ENCODE measurements at regions not wholly inside any gene's neighbourhood (a gene's known extent, or its start where the extent isn't known, plus 50 kb on each side); places are given as distances from the start of the nearest gene placed in this dataset.

- DNase-seq (ENCODE audit: low spot score) (no peak), ATAC-seq (no peak), FAIRE-seq (no peak)
- CTCF ChIA-PET (ENCODE audit: low intra/inter-chr PET ratio, low total read pairs) = no interaction called here
- H3K9ac ChIP-seq (ENCODE audit: insufficient read depth, low read depth, low read length) = no peak overlapping the region
- intact Hi-C loops (cut with micrococcal nuclease; ENCODE audit: unreplicated experiment) (no loop called here), in situ Hi-C loops (cut with HindIII; ENCODE audit: extremely low pct_ligation_motif_present, low pct_unique_long_range_greater_than_20kb) (no loop called here)
- no peaks in the 10 kb centered on the region for H3K36me3 ChIP-seq (replicated peaks in 1 of 2; ENCODE audit: control insufficient read depth in 1 of 2, insufficient read depth in 2 of 2, low read length in 2 of 2)
- TF ChIP-seq NFIB (CRISPR knock-in tag; IDR thresholded peaks at IDR 0.05; ENCODE audit: borderline replicate concordance) = no peak
- no peak for TF ChIP-seq RXRB (CRISPR knock-in tag; IDR thresholded peaks at IDR 0.05; ENCODE audit: borderline replicate concordance)
- no peak for TF ChIP-seq NFE2L1 (CRISPR knock-in tag; IDR thresholded peaks at IDR 0.05; ENCODE audit: borderline replicate concordance)
- no peak for TF ChIP-seq ETV6 (CRISPR knock-in tag; conservative IDR thresholded peaks at IDR 0.05)
- TF ChIP-seq PCBP1 (IDR thresholded peaks at IDR 0.05; ENCODE audit: borderline replicate concordance, low read depth, low read length) = no peak
- no peak for TF ChIP-seq GPBP1L1 (CRISPR knock-in tag; IDR thresholded peaks at IDR 0.05)
- no peak for TF ChIP-seq ZNF432 (CRISPR knock-in tag; IDR thresholded peaks at IDR 0.05; ENCODE audit: borderline replicate concordance)
- no peak for TF ChIP-seq ZBTB4 (CRISPR knock-in tag; IDR thresholded peaks at IDR 0.05; ENCODE audit: borderline replicate concordance)
- TF ChIP-seq SMARCC2 (IDR thresholded peaks at IDR 0.05) = no peak
- no peak for TF ChIP-seq MAZ (IDR thresholded peaks at IDR 0.05; ENCODE audit: borderline replicate concordance, low read depth, low read length)
- TF ChIP-seq MAZ (CRISPR knock-in tag; IDR thresholded peaks at IDR 0.05; ENCODE audit: low read depth) = no peak
- H3K27me3 ChIP-seq (ENCODE audit: control insufficient read depth in 1 of 2, insufficient read depth in 2 of 2, low read length in 2 of 2) = no peaks in the 10 kb centered on the region
- POLR2A ChIA-PET = no interaction called here
- no TSS peak for BruUV-seq (replicated peaks)
- H3K4me1 ChIP-seq (ENCODE audit: insufficient read depth, low read length) = peaks cover 84% of the 10 kb centered on the region
- 98% methylated on average over 20 of the region's 24 CpGs for WGBS (ENCODE audit: low lambda C conversion rate)
- H3K27ac ChIP-seq (ENCODE audit: extremely low read length, insufficient read depth, low read length) = peak overlapping the region; percentile 100
- H3K79me2 ChIP-seq (ENCODE audit: insufficient read depth, low read length) = no peaks in the 10 kb centered on the region
- H3K9me3 ChIP-seq (ENCODE audit: low read length) = no peaks in the 10 kb centered on the region
- no peaks in the 10 kb centered on the region for H4K20me1 ChIP-seq (ENCODE audit: insufficient read depth, low read length)
- no peak overlapping the region for H3K4me3 ChIP-seq (replicated peaks in 1 of 3; ENCODE audit: insufficient read depth in 1 of 3, low read depth in 2 of 3, low read length in 3 of 3)
- no peak overlapping the region for H3K4me2 ChIP-seq (ENCODE audit: low read depth, low read length)
- H2AFZ ChIP-seq (ENCODE audit: low read length) = no peak overlapping the region
These were observed 61.5 kb downstream of the IGLL1 start for GRCh38 chr22:23518376-23519187.
